Esophagus muscularis mucosa (tissue), 3 donors: ENCODE measurements at regions not wholly inside any gene's neighbourhood (a gene's known extent, or its start where the extent isn't known, plus 50 kb on each side); places are given as distances from the start of the nearest gene placed in this dataset.

ENCODE experiments used
- CTCF ChIP-seq, 3 experiments: fragments of 200-600 bp in 2 of 3; fragments of 450-650 bp in 1 of 3; sonication (generic) in 2 of 3; IDR thresholded peaks; one replicate each; pipeline ENCODE4 v1.5.1; 2017 to 2019; ENCODE audit warnings: antibody characterized with exemption in 3 of 3, mild to moderate bottlenecking in 2 of 3, moderate library complexity in 1 of 3
- POLR2AphosphoS5 ChIP-seq, 2 donors: sonication (generic); formaldehyde crosslinking; IDR thresholded peaks; one replicate each; pipeline ENCODE4 v1.6.1; 2017; ENCODE audit warnings: antibody characterized with exemption in 2 of 2

GRCh38 chr5:104327801-104328200 lies 765.2 kb upstream of the NUDT12 start:
- TF ChIP-seq CTCF (IDR thresholded peaks at IDR 0.05) (no peak), POLR2AphosphoS5 (IDR thresholded peaks at IDR 0.05) (no peak)
